ENCODE measurements at regions not wholly inside any gene's neighbourhood (a gene's known extent, or its start where the extent isn't known, plus 50 kb on each side); places are given as distances from the start of the nearest gene placed in this dataset.

DNA sequence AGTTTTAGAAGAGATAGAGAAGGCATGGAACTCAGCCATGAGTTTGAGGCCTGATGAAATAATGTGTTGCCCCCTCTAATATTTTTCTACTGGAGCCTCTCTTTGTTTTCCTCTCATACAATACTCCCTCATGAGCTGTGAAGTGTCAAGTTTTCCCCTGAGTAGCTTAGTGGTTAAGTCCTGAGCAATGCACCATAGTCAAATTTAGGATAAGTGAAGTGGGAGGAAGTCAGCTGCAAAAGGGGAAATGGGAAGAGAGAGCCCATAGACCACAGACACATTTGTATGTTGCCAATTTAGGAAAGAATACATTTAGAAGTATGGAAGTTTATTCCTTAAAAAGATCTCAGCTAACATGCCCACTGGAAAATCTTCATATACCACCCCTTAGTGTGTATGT, 171.5 kb upstream of the NREP start:
- Histone ChIP-seq H3K4me3 (no peak overlapping the region), H3K9me2 (ENCODE audit: insufficient read depth) (peaks cover under 1% of the 10 kb centered on the region; the same call in 1 of the 2 replicates), H4K20me1 (replicated peaks; ENCODE audit: insufficient read depth) (no peaks in the 10 kb centered on the region), H3K4me2 (no peak overlapping the region), H3K79me2 (replicated peaks; ENCODE audit: insufficient read depth) (no peaks in the 10 kb centered on the region), H3K27ac (ENCODE audit: low read depth) (no peak overlapping the region), H3K4me1 (ENCODE audit: insufficient read depth) (no peaks in the 10 kb centered on the region), H3F3A (replicated peaks; ENCODE audit: low read depth) (no peaks in the 10 kb centered on the region), H2AFZ (no peak overlapping the region), H3K36me3 (ENCODE audit: insufficient read depth) (no peaks in the 10 kb centered on the region), H3K27me3 (ENCODE audit: insufficient read depth) (no peaks in the 10 kb centered on the region)
- no peak for DNase-seq (ENCODE audit: low spot score)
- no peak for ATAC-seq
- no peak overlapping the region for H3K27ac Mint-ChIP-seq
- TF ChIP-seq, protein P1, sequence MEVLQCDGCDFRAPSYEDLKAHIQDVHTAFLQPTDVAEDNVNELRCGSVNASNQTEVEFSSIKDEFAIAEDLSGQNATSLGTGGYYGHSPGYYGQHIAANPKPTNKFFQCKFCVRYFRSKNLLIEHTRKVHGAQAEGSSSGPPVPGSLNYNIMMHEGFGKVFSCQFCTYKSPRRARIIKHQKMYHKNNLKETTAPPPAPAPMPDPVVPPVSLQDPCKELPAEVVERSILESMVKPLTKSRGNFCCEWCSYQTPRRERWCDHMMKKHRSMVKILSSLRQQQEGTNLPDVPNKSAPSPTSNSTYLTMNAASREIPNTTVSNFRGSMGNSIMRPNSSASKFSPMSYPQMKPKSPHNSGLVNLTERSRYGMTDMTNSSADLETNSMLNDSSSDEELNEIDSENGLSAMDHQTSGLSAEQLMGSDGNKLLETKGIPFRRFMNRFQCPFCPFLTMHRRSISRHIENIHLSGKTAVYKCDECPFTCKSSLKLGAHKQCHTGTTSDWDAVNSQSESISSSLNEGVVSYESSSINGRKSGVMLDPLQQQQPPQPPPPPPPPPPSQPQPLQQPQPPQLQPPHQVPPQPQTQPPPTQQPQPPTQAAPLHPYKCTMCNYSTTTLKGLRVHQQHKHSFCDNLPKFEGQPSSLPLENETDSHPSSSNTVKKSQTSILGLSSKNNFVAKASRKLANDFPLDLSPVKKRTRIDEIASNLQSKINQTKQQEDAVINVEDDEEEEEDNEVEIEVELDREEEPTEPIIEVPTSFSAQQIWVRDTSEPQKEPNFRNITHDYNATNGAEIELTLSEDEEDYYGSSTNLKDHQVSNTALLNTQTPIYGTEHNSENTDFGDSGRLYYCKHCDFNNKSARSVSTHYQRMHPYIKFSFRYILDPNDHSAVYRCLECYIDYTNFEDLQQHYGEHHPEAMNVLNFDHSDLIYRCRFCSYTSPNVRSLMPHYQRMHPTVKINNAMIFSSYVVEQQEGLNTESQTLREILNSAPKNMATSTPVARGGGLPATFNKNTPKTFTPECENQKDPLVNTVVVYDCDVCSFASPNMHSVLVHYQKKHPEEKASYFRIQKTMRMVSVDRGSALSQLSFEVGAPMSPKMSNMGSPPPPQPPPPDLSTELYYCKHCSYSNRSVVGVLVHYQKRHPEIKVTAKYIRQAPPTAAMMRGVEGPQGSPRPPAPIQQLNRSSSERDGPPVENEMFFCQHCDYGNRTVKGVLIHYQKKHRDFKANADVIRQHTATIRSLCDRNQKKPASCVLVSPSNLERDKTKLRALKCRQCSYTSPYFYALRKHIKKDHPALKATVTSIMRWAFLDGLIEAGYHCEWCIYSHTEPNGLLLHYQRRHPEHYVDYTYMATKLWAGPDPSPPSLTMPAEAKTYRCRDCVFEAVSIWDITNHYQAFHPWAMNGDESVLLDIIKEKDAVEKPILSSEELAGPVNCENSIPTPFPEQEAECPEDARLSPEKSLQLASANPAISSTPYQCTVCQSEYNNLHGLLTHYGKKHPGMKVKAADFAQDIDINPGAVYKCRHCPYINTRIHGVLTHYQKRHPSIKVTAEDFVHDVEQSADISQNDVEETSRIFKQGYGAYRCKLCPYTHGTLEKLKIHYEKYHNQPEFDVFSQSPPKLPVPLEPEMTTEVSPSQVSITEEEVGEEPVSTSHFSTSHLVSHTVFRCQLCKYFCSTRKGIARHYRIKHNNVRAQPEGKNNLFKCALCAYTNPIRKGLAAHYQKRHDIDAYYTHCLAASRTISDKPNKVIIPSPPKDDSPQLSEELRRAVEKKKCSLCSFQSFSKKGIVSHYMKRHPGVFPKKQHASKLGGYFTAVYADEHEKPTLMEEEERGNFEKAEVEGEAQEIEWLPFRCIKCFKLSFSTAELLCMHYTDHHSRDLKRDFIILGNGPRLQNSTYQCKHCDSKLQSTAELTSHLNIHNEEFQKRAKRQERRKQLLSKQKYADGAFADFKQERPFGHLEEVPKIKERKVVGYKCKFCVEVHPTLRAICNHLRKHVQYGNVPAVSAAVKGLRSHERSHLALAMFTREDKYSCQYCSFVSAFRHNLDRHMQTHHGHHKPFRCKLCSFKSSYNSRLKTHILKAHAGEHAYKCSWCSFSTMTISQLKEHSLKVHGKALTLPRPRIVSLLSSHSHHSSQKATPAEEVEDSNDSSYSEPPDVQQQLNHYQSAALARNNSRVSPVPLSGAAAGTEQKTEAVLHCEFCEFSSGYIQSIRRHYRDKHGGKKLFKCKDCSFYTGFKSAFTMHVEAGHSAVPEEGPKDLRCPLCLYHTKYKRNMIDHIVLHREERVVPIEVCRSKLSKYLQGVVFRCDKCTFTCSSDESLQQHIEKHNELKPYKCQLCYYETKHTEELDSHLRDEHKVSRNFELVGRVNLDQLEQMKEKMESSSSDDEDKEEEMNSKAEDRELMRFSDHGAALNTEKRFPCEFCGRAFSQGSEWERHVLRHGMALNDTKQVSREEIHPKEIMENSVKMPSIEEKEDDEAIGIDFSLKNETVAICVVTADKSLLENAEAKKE (CRISPR knock-in tag; IDR thresholded peaks at IDR 0.05): no peak
- TF ChIP-seq ZNF114 (CRISPR knock-in tag; IDR thresholded peaks at IDR 0.05) (no peak), ZNF331 (CRISPR knock-in tag; IDR thresholded peaks at IDR 0.05; ENCODE audit: low read depth) (no peak), NANOG (IDR thresholded peaks at IDR 0.05; ENCODE audit: borderline replicate concordance) (no peak), CREB1 (CRISPR knock-in tag; IDR thresholded peaks at IDR 0.05; ENCODE audit: low read depth) (no peak), STAT1 (IDR thresholded peaks at IDR 0.05; ENCODE audit: unreplicated experiment) (no peak), POLR2AphosphoS5 (IDR thresholded peaks at IDR 0.05; ENCODE audit: low read depth) (no peak), EZH2phosphoT487 (IDR thresholded peaks at IDR 0.05; ENCODE audit: unreplicated experiment) (no peak), EZH2 (IDR thresholded peaks at IDR 0.05; ENCODE audit: low read depth, unreplicated experiment) (no peak), JUNB (IDR thresholded peaks at IDR 0.05; ENCODE audit: unreplicated experiment) (no peak)
- TF ChIP-seq, protein P2, sequence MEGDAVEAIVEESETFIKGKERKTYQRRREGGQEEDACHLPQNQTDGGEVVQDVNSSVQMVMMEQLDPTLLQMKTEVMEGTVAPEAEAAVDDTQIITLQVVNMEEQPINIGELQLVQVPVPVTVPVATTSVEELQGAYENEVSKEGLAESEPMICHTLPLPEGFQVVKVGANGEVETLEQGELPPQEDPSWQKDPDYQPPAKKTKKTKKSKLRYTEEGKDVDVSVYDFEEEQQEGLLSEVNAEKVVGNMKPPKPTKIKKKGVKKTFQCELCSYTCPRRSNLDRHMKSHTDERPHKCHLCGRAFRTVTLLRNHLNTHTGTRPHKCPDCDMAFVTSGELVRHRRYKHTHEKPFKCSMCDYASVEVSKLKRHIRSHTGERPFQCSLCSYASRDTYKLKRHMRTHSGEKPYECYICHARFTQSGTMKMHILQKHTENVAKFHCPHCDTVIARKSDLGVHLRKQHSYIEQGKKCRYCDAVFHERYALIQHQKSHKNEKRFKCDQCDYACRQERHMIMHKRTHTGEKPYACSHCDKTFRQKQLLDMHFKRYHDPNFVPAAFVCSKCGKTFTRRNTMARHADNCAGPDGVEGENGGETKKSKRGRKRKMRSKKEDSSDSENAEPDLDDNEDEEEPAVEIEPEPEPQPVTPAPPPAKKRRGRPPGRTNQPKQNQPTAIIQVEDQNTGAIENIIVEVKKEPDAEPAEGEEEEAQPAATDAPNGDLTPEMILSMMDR (conservative IDR thresholded peaks at IDR 0.05; ENCODE audit: low read depth in 2 of 2): no peak
- TF ChIP-seq, protein P3, sequence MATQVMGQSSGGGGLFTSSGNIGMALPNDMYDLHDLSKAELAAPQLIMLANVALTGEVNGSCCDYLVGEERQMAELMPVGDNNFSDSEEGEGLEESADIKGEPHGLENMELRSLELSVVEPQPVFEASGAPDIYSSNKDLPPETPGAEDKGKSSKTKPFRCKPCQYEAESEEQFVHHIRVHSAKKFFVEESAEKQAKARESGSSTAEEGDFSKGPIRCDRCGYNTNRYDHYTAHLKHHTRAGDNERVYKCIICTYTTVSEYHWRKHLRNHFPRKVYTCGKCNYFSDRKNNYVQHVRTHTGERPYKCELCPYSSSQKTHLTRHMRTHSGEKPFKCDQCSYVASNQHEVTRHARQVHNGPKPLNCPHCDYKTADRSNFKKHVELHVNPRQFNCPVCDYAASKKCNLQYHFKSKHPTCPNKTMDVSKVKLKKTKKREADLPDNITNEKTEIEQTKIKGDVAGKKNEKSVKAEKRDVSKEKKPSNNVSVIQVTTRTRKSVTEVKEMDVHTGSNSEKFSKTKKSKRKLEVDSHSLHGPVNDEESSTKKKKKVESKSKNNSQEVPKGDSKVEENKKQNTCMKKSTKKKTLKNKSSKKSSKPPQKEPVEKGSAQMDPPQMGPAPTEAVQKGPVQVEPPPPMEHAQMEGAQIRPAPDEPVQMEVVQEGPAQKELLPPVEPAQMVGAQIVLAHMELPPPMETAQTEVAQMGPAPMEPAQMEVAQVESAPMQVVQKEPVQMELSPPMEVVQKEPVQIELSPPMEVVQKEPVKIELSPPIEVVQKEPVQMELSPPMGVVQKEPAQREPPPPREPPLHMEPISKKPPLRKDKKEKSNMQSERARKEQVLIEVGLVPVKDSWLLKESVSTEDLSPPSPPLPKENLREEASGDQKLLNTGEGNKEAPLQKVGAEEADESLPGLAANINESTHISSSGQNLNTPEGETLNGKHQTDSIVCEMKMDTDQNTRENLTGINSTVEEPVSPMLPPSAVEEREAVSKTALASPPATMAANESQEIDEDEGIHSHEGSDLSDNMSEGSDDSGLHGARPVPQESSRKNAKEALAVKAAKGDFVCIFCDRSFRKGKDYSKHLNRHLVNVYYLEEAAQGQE (IDR thresholded peaks at IDR 0.05; ENCODE audit: unreplicated experiment): no peak
- TF ChIP-seq, protein P4, sequence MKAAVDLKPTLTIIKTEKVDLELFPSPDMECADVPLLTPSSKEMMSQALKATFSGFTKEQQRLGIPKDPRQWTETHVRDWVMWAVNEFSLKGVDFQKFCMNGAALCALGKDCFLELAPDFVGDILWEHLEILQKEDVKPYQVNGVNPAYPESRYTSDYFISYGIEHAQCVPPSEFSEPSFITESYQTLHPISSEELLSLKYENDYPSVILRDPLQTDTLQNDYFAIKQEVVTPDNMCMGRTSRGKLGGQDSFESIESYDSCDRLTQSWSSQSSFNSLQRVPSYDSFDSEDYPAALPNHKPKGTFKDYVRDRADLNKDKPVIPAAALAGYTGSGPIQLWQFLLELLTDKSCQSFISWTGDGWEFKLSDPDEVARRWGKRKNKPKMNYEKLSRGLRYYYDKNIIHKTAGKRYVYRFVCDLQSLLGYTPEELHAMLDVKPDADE (IDR thresholded peaks at IDR 0.05): no peak
- H3K27me3 Mint-ChIP-seq (ENCODE audit: insufficient read depth, low read depth, poor library complexity): no peaks in the 10 kb centered on the region
- H3K36me3 Mint-ChIP-seq (ENCODE audit: low read depth): no peaks in the 10 kb centered on the region
- no peak overlapping the region for H3K4me3 Mint-ChIP-seq
- H3K4me1 Mint-ChIP-seq: no peaks in the 10 kb centered on the region; the same call in 2 of the 3 replicates
- H3K9me3 Mint-ChIP-seq: no peaks in the 10 kb centered on the region

Measured in GM23338 (cell line).